Panc1 (cell line): ENCODE measurements at regions not wholly inside any gene's neighbourhood (a gene's known extent, or its start where the extent isn't known, plus 50 kb on each side); places are given as distances from the start of the nearest gene placed in this dataset.

Experiments
- CTCF ChIP-seq: fragments of 450-650 bp; IDR thresholded peaks from 2 replicates; pipeline ENCODE4 v1.5.1; 2017; ENCODE audit warnings: mild to moderate bottlenecking
- SIN3A ChIP-seq: IDR thresholded peaks from 2 replicates; pipeline ENCODE4 v1.6.1; 2012; ENCODE audit warnings: low read depth, mild to moderate bottlenecking, low read length, moderate library complexity, borderline replicate concordance; ENCODE audit not compliant: insufficient read depth

DNA sequence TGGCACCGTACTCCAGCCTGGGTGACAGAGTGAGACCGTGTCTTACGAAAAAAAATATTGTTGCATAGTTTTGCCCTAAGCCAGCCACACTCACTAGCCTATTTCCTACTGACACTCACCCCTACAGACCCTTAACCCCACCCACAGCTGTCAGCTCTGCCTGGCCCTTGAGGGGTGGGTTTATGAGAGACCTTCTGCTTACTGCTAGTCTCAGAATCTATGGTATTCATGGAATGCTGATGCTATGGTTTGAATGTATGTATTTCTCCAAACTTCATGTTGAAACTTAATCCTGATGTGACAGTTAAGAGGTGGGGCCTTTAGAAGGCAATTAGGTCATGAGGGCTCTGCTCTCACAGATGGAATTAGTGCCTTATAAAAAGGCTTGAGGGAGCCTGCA lies 79.2 kb upstream of the LRCH1 start:
- TF ChIP-seq CTCF (no peak), SIN3A (no peak)
